Esophagus squamous epithelium (tissue), 4 donors: ENCODE measurements at regions not wholly inside any gene's neighbourhood (a gene's known extent, or its start where the extent isn't known, plus 50 kb on each side); places are given as distances from the start of the nearest gene placed in this dataset.

Experiments
- POLR2A ChIP-seq, 4 donors: fragments of 450-650 bp; IDR thresholded peaks; one replicate each; pipeline ENCODE4 v1.6.1; 2017; ENCODE audit warnings: antibody characterized with exemption in 4 of 4, mild to moderate bottlenecking in 4 of 4, moderate library complexity in 3 of 4
- TF ChIP-seq, protein P1 (sequence below), 6 experiments: fragments of 450-650 bp in 4 of 6; fragments of 200-600 bp in 2 of 6; sonication (generic) in 2 of 6; IDR thresholded peaks; one replicate each; pipeline ENCODE4 v1.5.1; 2016 to 2019; ENCODE audit warnings: antibody characterized with exemption in 6 of 6, mild to moderate bottlenecking in 4 of 6, moderate library complexity in 4 of 6

DNA sequence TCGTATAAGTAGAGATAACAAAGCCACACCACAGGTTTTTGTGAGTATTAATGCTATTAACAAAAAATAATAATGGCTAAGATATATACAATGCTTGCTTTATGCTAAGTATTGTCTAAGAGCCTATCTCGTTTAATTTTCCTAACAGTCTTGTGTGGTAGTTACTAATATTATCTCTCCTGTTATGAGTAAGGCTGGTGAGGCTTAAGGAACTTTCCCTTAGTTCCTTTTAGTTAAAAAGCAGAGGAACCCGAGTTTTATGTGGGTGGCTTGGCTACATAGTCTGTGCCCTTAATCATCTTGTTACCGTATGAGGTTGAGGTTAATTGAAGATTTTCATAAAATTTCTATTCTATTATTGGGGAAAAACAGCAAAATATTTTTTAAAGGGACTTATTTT is 218.4 kb downstream of the SOX2 start:
- TF ChIP-seq, protein P1, sequence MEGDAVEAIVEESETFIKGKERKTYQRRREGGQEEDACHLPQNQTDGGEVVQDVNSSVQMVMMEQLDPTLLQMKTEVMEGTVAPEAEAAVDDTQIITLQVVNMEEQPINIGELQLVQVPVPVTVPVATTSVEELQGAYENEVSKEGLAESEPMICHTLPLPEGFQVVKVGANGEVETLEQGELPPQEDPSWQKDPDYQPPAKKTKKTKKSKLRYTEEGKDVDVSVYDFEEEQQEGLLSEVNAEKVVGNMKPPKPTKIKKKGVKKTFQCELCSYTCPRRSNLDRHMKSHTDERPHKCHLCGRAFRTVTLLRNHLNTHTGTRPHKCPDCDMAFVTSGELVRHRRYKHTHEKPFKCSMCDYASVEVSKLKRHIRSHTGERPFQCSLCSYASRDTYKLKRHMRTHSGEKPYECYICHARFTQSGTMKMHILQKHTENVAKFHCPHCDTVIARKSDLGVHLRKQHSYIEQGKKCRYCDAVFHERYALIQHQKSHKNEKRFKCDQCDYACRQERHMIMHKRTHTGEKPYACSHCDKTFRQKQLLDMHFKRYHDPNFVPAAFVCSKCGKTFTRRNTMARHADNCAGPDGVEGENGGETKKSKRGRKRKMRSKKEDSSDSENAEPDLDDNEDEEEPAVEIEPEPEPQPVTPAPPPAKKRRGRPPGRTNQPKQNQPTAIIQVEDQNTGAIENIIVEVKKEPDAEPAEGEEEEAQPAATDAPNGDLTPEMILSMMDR (IDR thresholded peaks at IDR 0.05), result no peak
- TF ChIP-seq POLR2A (IDR thresholded peaks at IDR 0.05), result no peak
